HepG2 (cell line): ENCODE measurements at regions not wholly inside any gene's neighbourhood (a gene's known extent, or its start where the extent isn't known, plus 50 kb on each side); places are given as distances from the start of the nearest gene placed in this dataset.
A peak's percentile ranks its signal among the peaks of the same experiment; 100 is the strongest.

Experiments
- ATAC-seq: fragments of 200-7000 bp; cut with Tn5 transposase; 3 replicates; pipeline ENCODE4 v1.9.1; 2020; ENCODE audit warnings: mild to moderate bottlenecking, moderate library complexity
- BruUV-seq: library from RNA; stranded (reverse); fragments of 400-500 nt; replicated peaks from 2 replicates; lab custom pipeline; 2021; lab: Mats Ljungman, UMichigan
- CTCF ChIA-PET: fragments of 300-600 bp; formaldehyde crosslinking; extraction: SDS; loops from one replicate; lab custom pipeline; 2021; ENCODE audit warnings: low total read pairs, inconsistent platforms, low intra/inter-chr PET ratio; lab: Yijun Ruan, JAX
- POLR2A ChIA-PET: fragments of 350-600 bp; sonication (Branson Sonifier 250); formaldehyde crosslinking; loops from one replicate; lab custom pipeline; 2020; ENCODE audit warnings: antibody characterized with exemption, inconsistent platforms; lab: Yijun Ruan, JAX
- DNase-seq: peaks from one replicate; pipeline ENCODE4 v3.0.0-alpha.2; 2015; ENCODE audit warnings: low spot score
- FAIRE-seq: peaks from 3 replicates; lab custom pipeline; 2011; peaks lifted over from hg19 to GRCh38; lab: Jason Lieb, UNC
- H2AFZ ChIP-seq: one replicate; pipeline ENCODE4 v1.6.1; 2011; ENCODE audit warnings: low read length, inconsistent platforms
- H3K27ac ChIP-seq: fragments of 300-600 bp; 3 replicates; pipeline ENCODE4 v1.8.0; 2011; ENCODE audit warnings: mixed run types, mild to moderate bottlenecking, mixed read lengths, low read length, inconsistent platforms; ENCODE audit not compliant: insufficient read depth; ENCODE audit errors: extremely low read length
- H3K27me3 ChIP-seq, 2 experiments: fragments of 200-600 bp in 1 of 2; 2 replicates in 1 of 2; 3 replicates in 1 of 2; pipeline versions ENCODE4 v1.6.0 to v1.8.0; 2011; ENCODE audit warnings: low read length in 2 of 2, mild to moderate bottlenecking in 2 of 2, moderate library complexity in 2 of 2, inconsistent platforms in 1 of 2; ENCODE audit not compliant: insufficient read depth in 2 of 2, control insufficient read depth in 1 of 2
- H3K36me3 ChIP-seq, 2 experiments: fragments of 200-600 bp in 1 of 2; replicated peaks in 1 of 2; 2 replicates in 1 of 2; 3 replicates in 1 of 2; pipeline versions ENCODE4 v1.5.1 to v1.8.0; 2011; ENCODE audit warnings: low read length in 2 of 2, inconsistent platforms in 1 of 2; ENCODE audit not compliant: insufficient read depth in 2 of 2, control insufficient read depth in 1 of 2
- H3K4me1 ChIP-seq: 2 replicates; pipeline ENCODE4 v1.5.1; 2012; ENCODE audit warnings: low read length, inconsistent platforms; ENCODE audit not compliant: insufficient read depth
- H3K4me2 ChIP-seq: 2 replicates; pipeline ENCODE4 v1.6.0; 2011; ENCODE audit warnings: low read depth, low read length, inconsistent platforms
- H3K4me3 ChIP-seq, 3 experiments: fragments of 200-600 bp in 1 of 3; sonication (generic), shearing (Covaris generic) in 1 of 3; replicated peaks in 1 of 3; 2 replicates each; pipeline ENCODE4 v1.5.1; 2011 to 2016; ENCODE audit warnings: low read length in 3 of 3, inconsistent platforms in 2 of 3, low read depth in 2 of 3, mild to moderate bottlenecking in 2 of 3, control low read depth in 1 of 3, mixed read lengths in 1 of 3; ENCODE audit not compliant: insufficient read depth in 1 of 3
- H3K79me2 ChIP-seq: one replicate; pipeline ENCODE4 v1.6.1; 2011; ENCODE audit warnings: low read length, inconsistent platforms; ENCODE audit not compliant: insufficient read depth
- H3K9ac ChIP-seq: 2 replicates; pipeline ENCODE4 v1.6.0; 2011; ENCODE audit warnings: mild to moderate bottlenecking, low read depth, low read length, inconsistent platforms; ENCODE audit not compliant: insufficient read depth
- H3K9me3 ChIP-seq: 2 replicates; pipeline ENCODE4 v1.5.1; 2012; ENCODE audit warnings: mild to moderate bottlenecking, low read length
- H4K20me1 ChIP-seq: 2 replicates; pipeline ENCODE4 v1.6.0; 2011; ENCODE audit warnings: inconsistent platforms, mild to moderate bottlenecking, low read length, moderate library complexity; ENCODE audit not compliant: insufficient read depth
- MAFK ChIP-seq, 2 experiments: IDR thresholded peaks in 1 of 2; conservative IDR thresholded peaks in 1 of 2; 2 replicates each; pipeline ENCODE4 v1.6.1; 2011; ENCODE audit warnings: improper control_type of control experiment in 2 of 2, low read length in 2 of 2
- NFAT5 ChIP-seq: sonication (generic); formaldehyde crosslinking; IDR thresholded peaks from 2 replicates; pipeline ENCODE4 v1.4.0; 2020; ENCODE audit warnings: missing genetic modification reagents
- WGBS: methylation state at CpG from one replicate; pipeline ENCODE4 v1.1.6; 2017; ENCODE audit warnings: low lambda C conversion rate; 5-methylcytosine and 5-hydroxymethylcytosine counted together
- in situ Hi-C: cut with HindIII; loops from 2 replicates; pipeline ENCODE4 v1.10.0; 2017; ENCODE audit warnings: low pct_unique_long_range_greater_than_20kb; ENCODE audit not compliant: extremely low pct_ligation_motif_present
- intact Hi-C: fragments of 100-400 bp; cut with micrococcal nuclease; formaldehyde crosslinking; loops from one replicate; pipeline ENCODE4 v1.10.0; 2022; ENCODE audit not compliant: unreplicated experiment
- TF ChIP-seq, protein P1 (sequence below): IDR thresholded peaks from 2 replicates; pipeline ENCODE4 v1.6.1; 2016; ENCODE audit warnings: missing compliant biosample characterization, missing genetic modification reagents, borderline replicate concordance

DNA sequence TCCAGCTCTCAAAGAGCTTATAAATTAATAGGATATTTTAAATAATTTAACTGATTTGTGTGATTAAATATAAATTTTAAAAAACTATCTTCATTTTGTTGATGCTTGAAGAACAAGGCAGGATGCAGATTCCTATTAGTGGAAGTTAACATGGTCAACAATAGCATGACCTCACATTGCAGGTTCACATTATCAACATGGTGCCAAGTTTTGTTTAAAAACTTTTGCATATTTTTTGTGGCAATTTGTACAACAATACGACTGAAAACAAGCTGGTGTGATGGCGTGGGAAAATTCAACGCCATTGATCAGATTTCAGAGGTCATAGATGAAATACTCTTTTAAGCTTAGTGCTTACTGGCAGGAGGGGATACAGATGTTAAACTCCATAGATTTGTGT, 114.1 kb upstream of the MYO10 start (continued):
- TF ChIP-seq, protein P1, sequence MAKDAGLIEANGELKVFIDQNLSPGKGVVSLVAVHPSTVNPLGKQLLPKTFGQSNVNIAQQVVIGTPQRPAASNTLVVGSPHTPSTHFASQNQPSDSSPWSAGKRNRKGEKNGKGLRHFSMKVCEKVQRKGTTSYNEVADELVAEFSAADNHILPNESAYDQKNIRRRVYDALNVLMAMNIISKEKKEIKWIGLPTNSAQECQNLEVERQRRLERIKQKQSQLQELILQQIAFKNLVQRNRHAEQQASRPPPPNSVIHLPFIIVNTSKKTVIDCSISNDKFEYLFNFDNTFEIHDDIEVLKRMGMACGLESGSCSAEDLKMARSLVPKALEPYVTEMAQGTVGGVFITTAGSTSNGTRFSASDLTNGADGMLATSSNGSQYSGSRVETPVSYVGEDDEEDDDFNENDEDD (CRISPR knock-in tag): no peak

DNA sequence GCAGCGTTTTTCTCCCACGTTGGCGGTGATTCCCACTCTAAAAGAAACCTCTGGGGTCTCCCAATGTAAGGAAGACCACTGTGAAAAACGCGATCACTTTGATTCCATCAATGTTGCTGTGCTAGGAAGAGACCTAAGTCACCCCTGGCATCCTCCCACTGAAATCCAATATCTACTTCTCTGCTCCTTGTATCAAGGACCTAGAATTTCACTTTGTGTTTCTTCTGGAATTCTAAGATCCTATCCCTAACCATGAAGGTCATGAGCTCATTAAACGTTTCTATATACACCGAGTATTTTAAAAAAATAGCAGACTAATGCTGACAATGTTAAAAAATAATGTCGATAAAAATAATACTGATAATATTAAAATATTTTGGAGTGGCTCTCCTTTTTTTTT, 118.8 kb upstream of the MYO10 start:
- H3K27ac ChIP-seq: no peak overlapping the region
- no peaks in the 10 kb centered on the region for H3K36me3 ChIP-seq
- DNase-seq: no peak
- no peaks in the 10 kb centered on the region for H3K4me1 ChIP-seq
- POLR2A ChIA-PET: no interaction called here
- peak in 1 of 2 experiments; percentile 20; a peak in 1 of 4 replicates for TF ChIP-seq MAFK (conservative IDR thresholded peaks at IDR 0.05 in 1 of 2, IDR thresholded peaks at IDR 0.05 in 1 of 2; ENCODE audit: low read length in 2 of 2)
- TF ChIP-seq NFAT5 (CRISPR knock-in tag): no peak
- no peak for FAIRE-seq
- 43% methylated on average over 8 of the region's 8 CpGs for WGBS
- no peak overlapping the region for H3K4me2 ChIP-seq
- BruUV-seq: no TSS peak
- intact Hi-C loops (no loop called here), in situ Hi-C loops (no loop called here)
- H3K79me2 ChIP-seq: no peaks in the 10 kb centered on the region
- H3K9ac ChIP-seq: no peak overlapping the region
- CTCF ChIA-PET: no interaction called here
- no peak overlapping the region for H2AFZ ChIP-seq
- H3K27me3 ChIP-seq: no peaks in the 10 kb centered on the region
- H3K9me3 ChIP-seq: no peaks in the 10 kb centered on the region
- H3K4me3 ChIP-seq: no peak overlapping the region
- no peaks in the 10 kb centered on the region for H4K20me1 ChIP-seq
- no peak for ATAC-seq
